ENCODE measurements at regions not wholly inside any gene's neighbourhood (a gene's known extent, or its start where the extent isn't known, plus 50 kb on each side); places are given as distances from the start of the nearest gene placed in this dataset.
A peak's percentile ranks its signal among the peaks of the same experiment; 100 is the strongest.

DNA sequence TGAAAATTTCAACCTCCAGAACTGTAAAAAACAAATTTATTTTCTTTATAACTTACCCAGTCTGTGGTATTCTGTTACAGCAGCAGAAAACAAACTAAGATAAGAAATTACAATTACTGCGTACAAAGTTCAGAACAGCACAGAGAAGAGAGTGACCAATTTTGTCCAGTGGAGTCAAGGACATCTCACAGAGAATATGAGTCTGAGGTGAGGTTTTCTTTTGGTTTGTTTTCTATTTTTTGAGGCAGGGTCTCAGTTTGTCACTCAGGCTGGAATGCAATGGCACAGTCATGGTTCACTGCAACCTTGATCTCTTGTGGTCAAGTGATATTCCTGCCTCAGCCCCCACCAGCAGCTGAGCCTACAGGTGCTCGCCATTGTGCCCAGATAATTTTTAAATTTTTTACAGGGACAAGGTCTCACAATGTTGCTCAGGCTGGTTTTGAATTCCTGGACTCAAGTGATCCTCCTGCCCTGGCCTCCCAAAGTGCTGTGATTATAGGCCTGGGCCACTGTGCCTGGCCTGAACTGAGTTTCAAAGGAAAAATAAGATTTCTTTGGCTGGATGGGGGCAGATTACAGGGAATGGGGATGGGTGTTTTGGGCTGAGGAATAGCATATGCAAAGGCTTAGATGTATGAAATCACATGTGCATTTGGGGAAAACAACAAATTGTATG is 201.1 kb upstream of the USP24 start:
- no peak for DNase-seq

DNA sequence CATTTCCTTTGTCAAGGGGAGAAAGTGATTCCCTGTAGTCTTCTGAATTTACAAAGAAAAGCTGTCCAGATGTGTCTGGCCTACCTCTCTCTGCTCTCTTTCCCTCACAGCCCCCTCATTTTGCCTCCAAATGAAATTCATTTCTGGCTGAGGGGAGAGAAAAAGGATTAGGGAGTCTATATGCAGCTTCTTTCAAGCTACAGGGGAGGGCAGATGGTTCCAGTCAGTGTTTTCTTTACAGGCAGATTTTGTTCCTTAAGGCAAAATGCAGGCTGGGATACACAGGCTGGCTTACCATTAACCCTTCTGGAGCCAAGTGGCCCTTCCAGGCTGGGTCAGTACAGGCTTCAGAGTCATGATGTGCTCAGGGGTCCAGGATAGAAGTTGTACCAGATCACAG is 198.1 kb upstream of the USP24 start:
- DNase-seq = no peak

DNA sequence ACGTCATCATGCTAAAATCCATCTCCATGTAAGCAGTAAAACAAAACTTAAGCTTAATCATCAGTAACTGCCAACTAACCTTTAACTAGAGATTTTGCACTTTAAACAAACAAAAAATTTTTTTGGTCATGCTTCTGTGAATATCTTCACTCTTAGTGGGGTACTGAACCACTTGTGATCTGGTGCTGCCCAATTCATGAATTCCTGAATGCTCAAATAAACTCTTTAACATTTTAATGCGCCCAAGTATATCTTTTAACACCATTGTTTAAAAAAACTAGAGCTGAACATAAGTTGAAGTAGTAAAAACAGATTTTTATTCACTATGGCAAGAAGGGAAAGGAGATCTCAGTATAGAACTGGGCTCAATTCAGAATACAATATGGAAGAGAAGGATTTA is 196.9 kb upstream of the USP24 start:
- no peak for DNase-seq

DNA sequence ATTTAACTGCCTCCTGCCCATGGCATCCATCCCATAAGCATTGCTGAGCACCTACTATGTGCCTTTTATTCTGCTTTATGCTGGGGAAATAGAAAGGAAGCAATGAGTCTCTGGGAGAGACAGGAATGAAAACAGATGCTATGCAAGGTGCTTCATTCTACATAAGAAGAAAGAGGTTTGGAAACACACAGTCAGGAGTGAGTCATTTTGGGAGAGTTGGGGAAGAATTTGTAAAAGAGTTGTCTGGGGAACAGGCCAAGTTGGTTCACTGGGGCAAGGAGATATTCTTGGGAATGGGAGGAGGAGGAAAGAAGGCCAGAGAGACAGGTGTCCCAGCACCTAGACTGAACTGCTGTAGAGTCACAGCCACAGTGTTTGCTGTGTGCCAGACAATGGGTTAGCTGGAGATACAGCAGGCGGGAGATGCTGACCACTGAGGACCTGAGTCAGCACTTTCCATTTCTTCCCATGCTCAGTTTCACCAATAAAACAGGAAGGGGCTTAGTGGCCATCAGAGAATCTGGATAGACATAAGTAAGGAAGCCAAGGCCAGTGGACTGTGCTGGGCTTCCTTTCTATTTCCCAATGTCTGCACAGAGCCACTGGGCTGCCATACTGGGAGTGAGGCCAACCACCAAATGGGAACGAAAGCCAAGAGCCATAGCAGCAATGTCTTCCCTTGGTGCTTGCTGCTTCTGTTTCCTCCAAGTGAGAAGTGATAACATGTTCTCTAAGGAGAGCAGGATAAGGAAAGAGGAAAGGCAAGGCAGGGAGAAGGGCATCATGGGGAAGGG is 187.7 kb upstream of the USP24 start:
- no peak for DNase-seq

DNA sequence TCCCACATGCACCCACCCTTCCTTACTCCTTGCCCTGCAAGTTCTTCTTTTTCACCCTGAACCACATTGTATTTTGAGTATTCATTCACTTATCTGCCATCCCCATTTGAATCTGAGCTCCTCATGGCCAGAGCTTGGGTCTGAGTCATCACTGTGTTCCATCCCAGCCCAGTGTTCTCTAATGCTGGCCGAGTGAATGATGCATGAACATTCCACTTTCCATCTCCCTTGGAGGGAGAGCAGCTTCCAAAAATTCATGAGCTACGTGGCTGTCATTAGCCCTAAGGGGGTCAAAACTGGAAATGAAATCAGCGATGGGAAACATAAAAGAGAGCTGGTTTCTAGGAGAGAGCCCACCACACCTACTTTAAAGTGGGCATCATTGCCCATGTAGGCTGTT is 187.0 kb upstream of the USP24 start:
- DNase-seq = no peak

DNA sequence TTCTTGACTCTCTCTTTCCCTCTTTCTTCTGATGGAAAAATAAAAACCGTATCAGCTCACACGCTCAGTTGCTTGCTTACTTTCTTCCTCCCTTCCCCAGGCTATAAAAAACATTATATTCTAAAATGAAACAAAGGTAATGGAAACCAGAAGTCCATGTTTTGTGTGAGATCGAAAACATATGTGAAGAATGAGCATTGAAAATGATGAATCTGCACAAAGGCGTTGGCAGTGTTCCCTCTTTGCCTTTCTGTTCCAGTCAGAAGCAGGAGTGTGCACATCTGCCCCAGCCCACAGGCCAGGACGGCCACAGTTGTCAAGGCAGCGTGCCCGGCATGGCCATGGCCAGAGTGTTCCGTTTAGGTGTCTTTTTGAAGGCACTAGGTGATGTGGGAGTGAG is 185.3 kb upstream of the USP24 start:
- no peak for DNase-seq

DNA sequence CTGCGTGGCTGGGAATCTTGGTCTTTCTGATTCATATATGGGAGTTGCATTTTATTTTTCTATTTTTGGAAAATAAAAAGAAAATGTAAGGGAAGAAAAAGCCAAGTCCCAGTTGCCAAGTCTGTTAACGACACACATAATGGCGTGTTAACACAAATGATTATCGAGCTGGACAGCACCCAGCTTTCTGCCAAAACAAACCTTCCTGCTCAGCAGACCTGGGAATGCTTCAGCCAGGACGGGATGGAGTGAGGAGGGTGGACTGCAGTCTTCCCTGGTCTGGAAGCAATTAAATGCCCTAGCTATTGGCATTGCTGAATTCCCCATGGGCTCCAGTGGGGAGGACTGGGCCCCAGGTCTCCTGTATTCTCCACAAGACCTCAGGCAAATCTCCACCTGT is 184.2 kb upstream of the USP24 start:
- no peak for DNase-seq

DNA sequence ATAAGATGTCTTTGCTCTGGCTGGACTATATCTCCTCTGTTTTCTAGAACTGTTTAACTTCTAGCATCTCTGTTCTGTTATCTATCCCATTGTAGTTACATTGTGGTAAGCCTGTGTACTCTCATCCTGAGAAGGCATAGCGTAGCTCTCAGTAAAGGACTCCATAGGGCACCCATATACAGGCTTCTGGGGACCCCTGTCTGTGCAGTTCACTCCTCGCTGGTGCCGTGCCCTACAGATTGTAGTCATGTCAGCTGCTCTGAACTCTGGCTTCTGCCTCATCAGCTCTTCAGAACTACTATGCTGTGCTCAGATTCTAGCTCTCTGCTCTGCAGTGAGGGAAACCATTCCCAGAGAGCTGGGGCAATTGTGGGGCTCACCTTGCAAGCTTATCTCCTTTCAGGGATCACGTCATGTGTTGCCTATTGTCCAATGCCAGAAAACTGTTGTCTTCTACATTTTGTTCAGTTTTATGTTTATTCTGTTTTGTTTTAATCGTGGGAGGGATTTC is 181.3 kb upstream of the USP24 start:
- DNase-seq = no peak

DNA sequence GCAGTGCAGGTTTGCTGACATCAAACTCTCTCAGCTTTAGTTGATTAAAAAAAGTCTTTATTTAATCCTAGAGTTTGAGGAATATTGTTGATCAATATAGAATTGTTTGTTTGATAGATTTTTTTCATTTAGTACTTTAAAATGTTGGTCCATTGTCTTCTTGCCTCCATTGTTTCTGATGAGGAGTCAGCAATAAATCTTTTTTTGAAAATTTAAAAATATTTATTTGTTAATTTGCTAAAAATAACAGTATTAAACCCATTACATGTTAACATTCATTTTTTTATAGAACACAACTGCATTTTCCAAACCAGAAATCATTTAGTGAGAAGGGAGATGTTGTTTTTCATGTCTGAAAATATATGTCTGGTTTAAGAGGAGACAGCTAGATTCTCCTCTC is 173.8 kb upstream of the USP24 start:
- no peak for DNase-seq

DNA sequence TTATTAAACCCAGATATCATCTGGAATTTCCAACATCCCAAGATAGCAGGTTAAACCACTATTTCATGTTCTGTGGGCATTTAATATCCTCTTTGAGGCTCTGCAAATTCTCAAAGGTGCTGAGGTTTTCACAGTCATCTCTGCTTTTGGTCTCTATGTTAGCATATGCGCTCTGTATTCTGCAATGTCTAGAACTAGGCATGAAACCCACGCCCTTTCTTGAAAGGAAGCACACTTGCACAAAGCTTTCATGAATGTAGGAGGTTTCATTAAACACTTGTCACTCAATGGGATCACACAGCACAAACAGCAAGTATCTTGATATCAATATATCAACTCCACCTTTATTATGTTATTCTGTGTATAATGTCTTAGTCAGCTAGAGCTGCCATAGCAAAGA is 172.0 kb upstream of the USP24 start:
- no peak for DNase-seq

DNA sequence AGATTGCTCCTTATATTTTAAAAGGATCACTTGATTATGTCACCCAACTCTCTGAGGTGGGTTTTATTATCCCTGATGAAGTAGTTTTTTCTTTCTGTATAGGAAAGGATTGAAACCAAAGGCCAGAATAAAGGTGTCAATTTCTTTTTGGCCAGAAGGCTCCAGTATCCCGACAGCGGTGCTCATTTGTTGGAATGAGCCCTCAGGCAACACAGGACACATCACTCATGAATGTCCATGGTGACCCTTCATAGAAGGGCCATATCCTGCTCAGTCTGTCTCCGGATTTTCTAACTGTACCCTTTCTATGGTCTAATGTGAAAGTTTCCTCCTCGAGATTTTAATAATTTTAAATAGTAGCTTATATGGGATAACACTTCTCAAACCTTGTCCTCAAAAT is 171.3 kb upstream of the USP24 start:
- DNase-seq = no peak

DNA sequence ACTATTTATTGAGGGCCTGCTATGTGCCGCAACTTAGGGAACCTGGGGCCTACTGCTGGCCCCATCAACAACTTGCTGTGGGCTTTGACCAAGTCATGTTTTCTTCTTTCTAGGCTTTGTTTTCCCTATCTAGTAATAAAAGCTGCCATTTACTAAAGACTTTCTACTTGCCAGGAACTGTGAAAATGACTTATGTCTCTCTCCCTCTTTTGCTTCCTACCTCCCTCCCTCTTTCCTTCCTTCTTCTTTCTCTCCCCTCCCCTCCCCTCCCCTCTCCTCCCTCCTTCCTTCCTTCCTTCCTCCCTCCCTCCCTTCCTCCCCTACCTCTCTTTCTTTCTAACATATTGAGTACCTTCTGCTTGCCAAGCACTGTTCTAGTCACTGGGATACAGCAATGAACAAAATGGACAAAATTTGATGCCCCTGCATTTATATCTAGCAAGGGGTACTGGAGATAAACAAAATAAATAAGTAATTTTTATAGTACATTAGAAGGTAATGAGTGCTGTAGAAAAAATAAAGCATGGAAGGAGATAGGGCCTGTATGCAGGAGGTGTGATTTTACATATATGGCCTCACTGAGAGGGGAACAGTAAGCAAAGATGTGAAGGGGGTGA is 170.3 kb upstream of the USP24 start:
- DNase-seq = no peak

DNA sequence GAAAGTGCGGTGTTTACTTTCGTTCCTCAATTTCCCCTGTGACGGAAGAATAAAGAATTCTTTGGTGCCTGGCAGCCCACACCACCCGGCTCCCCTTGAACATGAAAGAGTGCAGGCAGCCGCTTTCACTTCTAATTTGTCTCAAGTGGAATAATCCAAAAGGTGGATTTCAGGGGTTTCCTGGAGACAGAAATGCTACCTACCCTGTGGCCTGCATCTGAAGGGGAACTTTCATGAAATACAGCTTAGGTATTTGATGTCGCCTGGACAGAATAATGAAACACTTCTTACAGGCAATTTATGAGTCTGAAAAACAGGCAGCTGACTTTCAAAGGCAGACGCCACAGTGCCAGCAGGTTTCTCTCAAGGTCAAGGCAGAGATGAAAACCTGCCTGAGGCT is 169.5 kb upstream of the USP24 start:
- no peak for DNase-seq

DNA sequence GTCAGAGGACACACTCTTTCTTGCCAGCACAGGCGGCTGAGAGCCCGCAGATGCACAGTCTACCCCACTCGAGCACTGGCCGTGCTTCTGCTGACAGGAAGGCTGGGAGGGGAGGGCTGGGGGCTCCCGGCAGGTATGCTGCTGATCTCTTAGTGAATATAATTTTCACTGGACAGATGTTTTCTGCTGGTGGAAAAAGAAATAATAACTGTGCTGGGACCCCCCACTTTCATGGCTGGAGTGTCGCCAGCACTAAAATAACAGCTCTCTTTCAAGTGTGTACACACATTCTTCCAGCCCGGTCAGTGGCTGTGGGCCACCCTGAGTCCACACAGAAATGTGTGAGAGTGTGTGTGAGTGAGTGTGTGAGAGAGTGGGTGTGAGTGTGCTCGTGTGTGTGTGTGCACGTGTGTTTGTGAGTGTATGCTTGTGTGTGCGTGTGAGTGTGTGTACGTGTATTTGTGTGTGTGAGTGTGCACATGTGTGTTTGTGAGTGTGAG is 167.7 kb upstream of the USP24 start:
- DNase-seq = no peak

DNA sequence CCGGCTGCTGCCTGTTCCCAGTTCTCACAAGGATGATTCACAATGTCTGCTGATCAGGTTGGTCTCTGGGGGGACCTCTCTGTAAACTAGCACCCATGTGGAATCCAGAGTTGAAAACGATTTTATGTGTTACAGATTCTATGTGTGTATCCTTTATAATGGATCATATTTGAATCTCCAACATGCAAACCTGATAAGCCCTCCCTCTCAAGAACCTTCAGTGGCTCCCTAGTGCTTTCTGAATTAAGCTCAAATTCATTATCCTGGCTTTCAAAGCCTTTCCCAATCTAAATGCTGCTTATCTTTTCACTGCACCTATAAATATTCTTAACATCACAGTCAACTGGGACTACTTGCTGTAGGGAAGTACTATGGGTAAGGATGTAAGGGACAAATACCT is 166.8 kb upstream of the USP24 start:
- no peak for DNase-seq

DNA sequence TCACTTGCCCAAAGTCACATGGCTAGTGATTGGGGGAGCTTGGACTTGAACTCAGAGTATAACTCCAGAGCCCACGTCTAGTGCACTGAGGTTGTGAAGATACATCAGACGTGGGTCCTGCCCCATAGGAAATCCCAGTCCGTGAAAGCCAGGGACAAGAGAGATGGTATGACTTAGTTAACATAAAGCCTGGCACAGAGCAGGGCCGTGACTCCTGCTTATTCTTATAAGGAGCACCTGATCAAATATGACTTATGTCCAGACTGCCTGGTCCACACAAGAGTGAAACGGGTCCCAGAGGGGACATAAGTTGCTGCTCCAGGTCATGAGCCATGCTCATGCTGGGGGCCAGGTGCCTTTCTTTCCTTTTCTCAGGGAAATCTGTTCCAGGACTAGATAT is 166.3 kb upstream of the USP24 start:
- DNase-seq = no peak

DNA sequence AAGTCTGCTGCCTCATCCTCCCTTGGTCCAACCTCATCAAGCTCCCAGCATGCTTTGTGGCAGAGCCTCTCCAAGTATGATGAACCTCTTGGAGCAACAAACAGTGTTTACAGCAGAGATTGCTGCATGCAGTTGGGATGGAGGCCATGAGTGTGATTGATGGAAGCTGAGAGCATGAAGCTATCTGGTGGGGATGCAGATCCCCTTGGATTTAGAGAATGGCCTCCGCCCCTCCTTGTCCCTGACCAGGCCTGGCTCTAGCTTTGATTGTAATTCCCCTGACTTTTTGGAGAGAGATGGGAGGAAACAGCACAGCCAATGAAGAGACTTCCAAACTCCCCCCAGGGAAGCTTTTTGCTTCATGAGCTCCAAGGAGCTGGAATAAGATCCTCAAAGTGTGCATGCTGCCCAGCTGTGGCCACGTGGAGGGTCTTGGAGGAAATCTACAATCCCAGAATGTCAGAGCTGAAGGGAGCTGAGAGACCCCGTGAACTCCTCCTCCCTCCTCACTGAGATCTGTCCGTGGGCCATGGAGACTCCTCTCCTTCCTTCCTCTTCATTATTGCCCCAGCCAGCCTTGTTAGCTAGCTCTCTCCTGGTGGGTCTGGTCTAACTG is 165.3 kb upstream of the USP24 start:
- DNase-seq = no peak

DNA sequence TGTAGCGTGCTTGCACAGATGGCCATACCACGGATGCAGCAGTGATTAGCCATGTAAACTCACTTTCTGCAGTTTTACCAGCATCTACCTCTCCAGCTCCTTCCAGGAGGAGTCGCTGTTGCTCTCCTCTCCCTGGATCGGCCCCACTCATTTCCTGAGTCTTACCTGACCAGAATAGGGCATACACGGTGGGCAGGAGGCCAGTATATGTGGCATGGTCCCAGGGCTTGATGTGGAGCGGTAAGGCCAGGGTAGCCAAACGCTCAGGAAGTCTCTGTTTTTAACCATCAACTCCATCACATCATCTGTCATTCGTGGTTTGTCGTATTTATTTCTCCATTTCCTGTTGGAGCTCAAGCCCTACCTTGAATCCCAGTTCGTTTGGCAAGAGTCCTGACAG is 163.4 kb upstream of the USP24 start:
- peak; percentile 14 for DNase-seq

DNA sequence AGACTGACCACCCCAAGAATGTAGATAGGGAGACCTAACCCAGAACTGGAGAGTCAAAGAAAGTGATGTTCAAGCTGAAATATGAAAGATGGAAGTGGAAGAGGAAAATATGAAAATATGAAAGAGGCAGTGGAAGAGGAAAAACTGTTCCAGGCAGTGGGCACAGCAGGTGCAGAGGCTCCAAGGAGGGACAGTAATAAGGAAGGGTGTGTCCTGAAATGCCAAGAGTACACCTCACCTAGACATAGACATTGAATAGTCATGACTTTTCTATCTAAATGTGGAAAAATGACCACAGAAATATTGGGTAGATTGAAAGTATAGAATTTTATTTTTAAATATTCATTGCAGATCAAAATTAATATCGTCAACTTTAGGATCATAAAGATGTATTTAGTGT is 161.7 kb upstream of the USP24 start:
- no peak for DNase-seq

DNA sequence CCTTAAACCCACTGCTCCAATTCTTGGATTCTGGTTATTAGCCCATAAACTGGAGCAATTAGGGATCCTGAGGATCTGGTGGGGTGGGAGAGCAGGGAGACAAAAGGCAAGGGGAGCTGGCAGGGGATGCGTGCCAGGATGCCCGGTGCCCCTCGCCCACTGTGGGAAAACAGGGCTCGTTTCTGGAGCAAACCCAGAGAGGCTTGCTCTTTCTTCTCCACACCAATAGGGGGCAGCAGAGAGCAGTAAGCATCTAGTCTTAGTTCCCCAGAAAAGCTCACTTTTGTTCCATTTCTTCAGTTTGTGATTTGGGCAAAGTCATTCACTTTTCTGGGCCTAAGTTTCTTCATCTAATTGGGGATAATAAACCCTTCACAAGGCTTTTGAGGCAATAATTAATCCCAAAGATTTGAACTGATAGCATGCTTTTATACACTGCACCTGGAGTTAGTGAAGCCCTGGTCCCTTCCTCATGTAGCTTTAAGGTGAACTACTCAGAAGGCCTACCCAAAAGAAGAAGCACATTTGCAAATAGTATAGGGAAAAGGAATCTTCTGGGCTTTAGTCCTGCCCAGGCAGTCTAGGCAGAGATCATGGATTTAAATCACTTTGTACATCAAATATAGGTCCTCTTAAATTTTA is 160.6 kb upstream of the USP24 start:
- peak; percentile 36 for DNase-seq

DNA sequence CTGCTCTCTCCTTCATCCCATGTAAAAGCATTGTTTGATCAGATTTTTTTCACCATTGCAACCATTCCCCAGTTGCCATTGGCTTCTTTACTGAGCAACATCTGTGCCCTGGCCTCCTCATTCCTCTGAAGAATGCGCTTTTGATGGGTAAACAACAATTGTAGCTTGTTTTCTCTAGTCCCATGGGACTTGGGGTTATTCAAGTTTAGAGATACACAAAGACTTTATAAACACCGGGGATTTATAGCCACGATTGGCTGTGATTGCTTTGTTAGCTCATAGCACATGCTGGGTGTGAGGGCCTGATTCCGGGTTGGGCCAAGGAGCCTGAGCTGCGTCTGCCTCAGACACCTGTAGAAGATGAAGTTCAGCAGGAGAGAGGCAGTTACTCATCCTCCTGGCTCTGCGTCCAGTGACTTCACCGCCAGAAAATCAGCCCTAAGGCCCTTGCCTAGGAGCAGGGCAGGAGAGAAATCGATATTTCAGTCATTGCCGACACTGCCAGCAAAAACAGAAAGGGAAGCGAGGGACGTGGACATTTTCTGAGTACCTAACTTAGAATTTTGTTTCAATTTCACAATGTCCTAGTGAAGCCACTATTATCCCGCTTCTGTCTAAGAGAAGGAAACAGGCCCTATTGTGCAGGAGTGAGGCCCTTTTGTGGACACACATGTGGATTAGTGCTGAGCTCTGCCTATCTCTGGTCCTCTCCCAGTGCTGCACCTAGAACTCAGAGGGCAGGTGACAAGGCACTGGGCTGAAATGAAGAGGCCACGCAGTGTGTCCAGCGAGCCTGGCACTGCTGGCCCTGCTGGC is 159.8 kb upstream of the USP24 start:
- DNase-seq = no peak

DNA sequence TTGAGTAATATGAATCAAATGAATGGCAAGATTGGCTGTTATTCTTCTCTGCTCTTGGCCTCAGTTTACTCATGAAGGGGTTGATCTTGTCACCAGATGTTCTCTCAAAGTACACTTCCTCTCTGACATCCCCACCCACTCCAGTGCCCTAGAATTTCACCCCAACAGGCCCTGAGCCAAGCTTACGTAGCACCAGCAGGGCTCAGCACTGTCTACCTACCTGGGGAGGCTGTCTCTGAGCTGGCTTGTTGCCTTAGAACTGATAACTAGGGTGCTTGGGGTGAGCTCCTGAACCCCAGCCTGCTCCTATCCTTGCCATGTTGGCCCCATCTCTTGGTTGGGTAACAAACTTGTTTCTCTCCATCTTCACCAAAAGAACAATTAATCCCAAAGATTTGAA is 159.1 kb upstream of the USP24 start:
- no peak for DNase-seq
